ENCODE measurements at regions not wholly inside any gene's neighbourhood (a gene's known extent, or its start where the extent isn't known, plus 50 kb on each side); places are given as distances from the start of the nearest gene placed in this dataset.

GRCh38 chr10:28942012-28942411 lies 264.7 kb downstream of the BAMBI start:
- H3K4me3 ChIP-seq (ENCODE audit: low read depth, low read length) = no peak overlapping the region
- TF ChIP-seq, protein P1, sequence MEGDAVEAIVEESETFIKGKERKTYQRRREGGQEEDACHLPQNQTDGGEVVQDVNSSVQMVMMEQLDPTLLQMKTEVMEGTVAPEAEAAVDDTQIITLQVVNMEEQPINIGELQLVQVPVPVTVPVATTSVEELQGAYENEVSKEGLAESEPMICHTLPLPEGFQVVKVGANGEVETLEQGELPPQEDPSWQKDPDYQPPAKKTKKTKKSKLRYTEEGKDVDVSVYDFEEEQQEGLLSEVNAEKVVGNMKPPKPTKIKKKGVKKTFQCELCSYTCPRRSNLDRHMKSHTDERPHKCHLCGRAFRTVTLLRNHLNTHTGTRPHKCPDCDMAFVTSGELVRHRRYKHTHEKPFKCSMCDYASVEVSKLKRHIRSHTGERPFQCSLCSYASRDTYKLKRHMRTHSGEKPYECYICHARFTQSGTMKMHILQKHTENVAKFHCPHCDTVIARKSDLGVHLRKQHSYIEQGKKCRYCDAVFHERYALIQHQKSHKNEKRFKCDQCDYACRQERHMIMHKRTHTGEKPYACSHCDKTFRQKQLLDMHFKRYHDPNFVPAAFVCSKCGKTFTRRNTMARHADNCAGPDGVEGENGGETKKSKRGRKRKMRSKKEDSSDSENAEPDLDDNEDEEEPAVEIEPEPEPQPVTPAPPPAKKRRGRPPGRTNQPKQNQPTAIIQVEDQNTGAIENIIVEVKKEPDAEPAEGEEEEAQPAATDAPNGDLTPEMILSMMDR (IDR thresholded peaks at IDR 0.05; ENCODE audit: control insufficient read depth, extremely low read depth, insufficient read depth) = no peak
- DNase-seq (ENCODE audit: low read depth) = no peak

- DNase-seq (ENCODE audit: low read depth) = no peak
Observed at GRCh38 chr10:28945959-28946358, 268.6 kb downstream of the BAMBI start.

DNA sequence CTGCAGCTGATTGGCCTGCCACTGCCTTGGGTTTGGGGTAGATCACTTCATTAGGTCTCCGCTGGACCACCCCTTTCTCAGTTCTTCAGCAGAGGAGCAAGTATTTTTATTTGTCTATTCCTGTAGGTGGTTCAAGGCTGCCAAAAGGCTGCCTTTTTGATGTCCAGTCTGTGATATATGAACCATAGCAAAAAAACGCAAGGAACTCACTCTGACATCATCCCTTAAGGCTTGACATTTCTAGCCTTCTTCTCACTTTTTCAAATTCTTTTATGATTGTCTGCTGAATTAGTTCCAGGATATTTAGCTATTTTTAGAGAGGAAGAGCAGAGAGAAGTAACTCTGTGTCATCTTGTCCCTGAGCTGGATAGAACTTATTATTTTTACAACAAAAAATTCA lies 269.2 kb downstream of the BAMBI start:
- H3K4me3 ChIP-seq (ENCODE audit: low read depth, low read length) = no peak overlapping the region
- TF ChIP-seq, protein P1 (IDR thresholded peaks at IDR 0.05; ENCODE audit: control insufficient read depth, extremely low read depth, insufficient read depth) = no peak
- no peak for DNase-seq (ENCODE audit: low read depth)

More at GRCh38 chr10:28945959-28946358, 268.6 kb downstream of the BAMBI start:
- TF ChIP-seq, protein P1 (IDR thresholded peaks at IDR 0.05; ENCODE audit: control insufficient read depth, extremely low read depth, insufficient read depth) = no peak
- H3K4me3 ChIP-seq (ENCODE audit: low read depth, low read length) = no peak overlapping the region

- no peak overlapping the region for H3K4me3 ChIP-seq (ENCODE audit: low read depth, low read length)
- DNase-seq (ENCODE audit: low read depth) = no peak
- TF ChIP-seq, protein P1 (IDR thresholded peaks at IDR 0.05; ENCODE audit: control insufficient read depth, extremely low read depth, insufficient read depth) = no peak
Observed at GRCh38 chr10:28947171-28947570, 269.9 kb downstream of the BAMBI start.

DNA sequence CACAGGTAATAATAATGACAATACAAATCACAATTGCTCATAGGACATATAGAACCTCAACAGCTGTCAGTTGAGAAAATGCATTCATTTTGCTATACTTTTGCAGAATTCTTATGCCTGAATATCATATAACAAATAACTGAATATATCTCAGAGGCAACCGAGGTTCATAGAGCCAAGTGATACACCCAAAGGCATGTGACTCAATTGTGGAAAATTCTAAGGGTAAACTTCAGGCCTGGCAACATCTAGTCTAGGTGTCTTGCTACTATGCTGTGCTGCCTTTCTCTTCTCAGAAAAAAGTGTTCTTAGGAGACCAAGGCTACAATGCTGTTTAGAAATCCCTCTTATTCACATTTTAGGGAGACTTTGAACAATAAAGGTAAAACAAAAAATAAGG lies 270.7 kb downstream of the BAMBI start:
- DNase-seq (ENCODE audit: low read depth) = no peak
- TF ChIP-seq, protein P1 (IDR thresholded peaks at IDR 0.05; ENCODE audit: control insufficient read depth, extremely low read depth, insufficient read depth) = no peak
- H3K4me3 ChIP-seq (ENCODE audit: low read depth, low read length) = no peak overlapping the region

GRCh38 chr10:28949005-28950004 lies 272.0 kb downstream of the BAMBI start:
- TF ChIP-seq, protein P1 (IDR thresholded peaks at IDR 0.05; ENCODE audit: control insufficient read depth, extremely low read depth, insufficient read depth) = no peak
- DNase-seq (ENCODE audit: low read depth) = no peak
- no peak overlapping the region for H3K4me3 ChIP-seq (ENCODE audit: low read depth, low read length)

All from LNCaP clone FGC (cell line).